T-helper 17 cell (primary cell): ENCODE measurements at regions not wholly inside any gene's neighbourhood (a gene's known extent, or its start where the extent isn't known, plus 50 kb on each side); places are given as distances from the start of the nearest gene placed in this dataset.

Source experiments
- ATAC-seq: fragments of 150-1000 bp; cut with Tn5 transposase; 2 replicates; pipeline ENCODE4 v1.10.0; 2021; ENCODE audit warnings: mild to moderate bottlenecking, moderate library complexity
- DNase-seq, 3 donors: peaks; one replicate each; pipeline versions ENCODE4 v3.0.0 to v3.0.0-alpha.2; 2020 to 2021
- H3K9me3 ChIP-seq: one replicate; pipeline ENCODE4 v1.7.0; 2013; ENCODE audit warnings: low read length, mild to moderate bottlenecking; ENCODE audit not compliant: control insufficient read depth, poor library complexity, severe bottlenecking
- H3K27ac Mint-ChIP-seq: one replicate; pipeline ENCODE4 v1.8.0; 2022; ENCODE audit warnings: mild to moderate bottlenecking, moderate library complexity, mixed read lengths
- H3K27me3 Mint-ChIP-seq: one replicate; pipeline ENCODE4 v1.8.0; 2022; ENCODE audit warnings: mixed read lengths
- H3K36me3 Mint-ChIP-seq: one replicate; pipeline ENCODE4 v1.8.0; 2022; ENCODE audit warnings: low read depth, mixed read lengths
- H3K4me1 Mint-ChIP-seq: one replicate; pipeline ENCODE4 v1.8.0; 2022; ENCODE audit warnings: mild to moderate bottlenecking, mixed read lengths
- H3K4me3 Mint-ChIP-seq: one replicate; pipeline ENCODE4 v1.8.0; 2022; ENCODE audit warnings: mild to moderate bottlenecking, moderate library complexity, mixed read lengths

GRCh38 chr16:51450376-51450775 lies 299.3 kb upstream of the SALL1 start:
- no peak overlapping the region for H3K4me3 Mint-ChIP-seq
- no peak overlapping the region for H3K27ac Mint-ChIP-seq
- H3K36me3 Mint-ChIP-seq, result no peaks in the 10 kb centered on the region
- H3K4me1 Mint-ChIP-seq, result no peaks in the 10 kb centered on the region
- no peaks in the 10 kb centered on the region for H3K9me3 ChIP-seq
- DNase-seq (no peak), ATAC-seq (no peak)
- no peaks in the 10 kb centered on the region for H3K27me3 Mint-ChIP-seq

GRCh38 chr16:51449441-51449840 lies 298.4 kb upstream of the SALL1 start:
- no peak for ATAC-seq
- DNase-seq, result no peak
- H3K36me3 Mint-ChIP-seq, result no peaks in the 10 kb centered on the region
- H3K4me1 Mint-ChIP-seq, result no peaks in the 10 kb centered on the region
- H3K27me3 Mint-ChIP-seq, result no peaks in the 10 kb centered on the region
- H3K9me3 ChIP-seq, result no peaks in the 10 kb centered on the region
- H3K4me3 Mint-ChIP-seq, result no peak overlapping the region
- H3K27ac Mint-ChIP-seq, result no peak overlapping the region

DNA sequence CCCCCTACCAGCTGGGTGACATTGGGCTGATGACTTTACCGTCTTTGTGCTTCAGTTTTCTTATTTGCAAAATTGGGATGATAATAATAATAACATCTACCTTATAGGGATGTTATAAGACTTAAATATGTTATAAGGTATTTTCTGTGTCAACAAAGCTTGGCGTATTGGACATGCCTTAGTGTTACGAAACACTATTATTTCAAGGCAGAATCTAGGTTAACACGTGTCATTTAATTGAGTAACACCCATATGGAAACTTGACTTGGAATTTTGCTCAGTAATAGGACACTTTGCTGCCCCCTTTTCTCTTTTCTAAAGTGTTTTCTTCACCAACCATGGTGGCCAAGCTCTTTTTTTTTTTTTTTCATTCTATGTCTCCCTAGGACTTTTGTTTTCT lies 294.2 kb upstream of the SALL1 start:
- H3K36me3 Mint-ChIP-seq, result no peaks in the 10 kb centered on the region
- DNase-seq (no peak), ATAC-seq (no peak)
- H3K27me3 Mint-ChIP-seq, result peaks cover 4% of the 10 kb centered on the region
- H3K9me3 ChIP-seq, result no peaks in the 10 kb centered on the region
- no peaks in the 10 kb centered on the region for H3K4me1 Mint-ChIP-seq
- H3K27ac Mint-ChIP-seq, result no peak overlapping the region
- H3K4me3 Mint-ChIP-seq, result no peak overlapping the region

DNA sequence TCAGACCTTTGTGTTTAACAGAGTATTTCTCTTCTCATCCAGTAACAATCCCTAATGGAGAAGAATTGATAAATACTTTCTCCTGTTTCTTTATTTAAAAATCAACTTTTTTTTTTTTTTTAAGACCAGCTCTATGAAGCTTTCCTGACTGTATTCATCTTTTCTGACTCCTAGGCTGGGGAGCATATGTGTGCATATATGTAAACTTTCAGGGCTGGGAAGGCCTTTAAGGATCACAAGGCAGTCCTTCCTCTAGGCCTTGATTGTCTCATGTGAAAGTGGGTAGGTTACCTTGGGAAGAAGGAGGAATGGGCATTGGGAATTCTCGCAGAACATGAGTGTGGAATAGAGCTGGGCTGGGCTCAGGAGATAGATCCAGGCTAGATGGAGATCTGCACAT lies 292.9 kb upstream of the SALL1 start:
- H3K4me1 Mint-ChIP-seq, result no peaks in the 10 kb centered on the region
- no peaks in the 10 kb centered on the region for H3K9me3 ChIP-seq
- no peak overlapping the region for H3K27ac Mint-ChIP-seq
- H3K27me3 Mint-ChIP-seq, result peaks cover 4% of the 10 kb centered on the region
- no peak for ATAC-seq
- no peaks in the 10 kb centered on the region for H3K36me3 Mint-ChIP-seq
- DNase-seq, result no peak
- H3K4me3 Mint-ChIP-seq, result no peak overlapping the region

DNA sequence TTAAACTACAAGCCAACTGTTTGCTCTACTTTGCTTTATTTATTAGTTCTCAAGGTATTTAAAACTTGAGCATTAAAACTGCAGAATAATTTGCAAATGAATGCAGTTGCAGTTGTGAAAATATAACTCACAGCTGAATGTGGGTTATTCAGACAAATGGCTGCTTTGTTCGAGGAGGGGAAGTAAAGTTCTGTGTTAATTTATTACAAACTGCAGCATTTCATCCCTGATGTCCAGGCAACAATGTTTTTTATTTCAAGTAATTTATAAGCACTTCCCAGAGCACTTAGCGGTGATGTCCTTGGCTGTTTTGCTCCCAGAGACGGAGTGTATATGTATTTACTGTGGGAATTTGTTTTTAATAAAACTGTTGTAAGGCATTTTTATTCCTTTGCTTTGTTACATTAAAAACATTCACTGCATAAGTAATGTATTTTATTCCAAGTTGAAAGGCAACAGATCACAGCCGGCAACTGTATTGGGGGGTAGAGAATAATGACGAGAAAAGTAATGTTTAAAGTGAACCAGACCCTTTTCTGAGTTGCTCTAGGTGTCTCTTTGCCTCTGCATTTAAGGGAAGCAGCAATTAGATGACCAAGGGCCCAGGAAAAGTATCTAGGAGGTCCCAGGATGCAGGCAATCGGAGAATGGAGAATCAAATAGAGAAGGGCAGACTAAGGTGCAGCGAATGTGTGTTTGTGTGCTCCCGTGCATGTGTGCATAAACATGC lies 291.2 kb upstream of the SALL1 start:
- Mint-ChIP-seq H3K4me3 (no peak overlapping the region), H3K36me3 (no peaks in the 10 kb centered on the region), H3K4me1 (no peaks in the 10 kb centered on the region), H3K27me3 (peaks cover 4% of the 10 kb centered on the region), H3K27ac (no peak overlapping the region)
- DNase-seq (no peak), ATAC-seq (no peak)
- no peaks in the 10 kb centered on the region for H3K9me3 ChIP-seq

DNA sequence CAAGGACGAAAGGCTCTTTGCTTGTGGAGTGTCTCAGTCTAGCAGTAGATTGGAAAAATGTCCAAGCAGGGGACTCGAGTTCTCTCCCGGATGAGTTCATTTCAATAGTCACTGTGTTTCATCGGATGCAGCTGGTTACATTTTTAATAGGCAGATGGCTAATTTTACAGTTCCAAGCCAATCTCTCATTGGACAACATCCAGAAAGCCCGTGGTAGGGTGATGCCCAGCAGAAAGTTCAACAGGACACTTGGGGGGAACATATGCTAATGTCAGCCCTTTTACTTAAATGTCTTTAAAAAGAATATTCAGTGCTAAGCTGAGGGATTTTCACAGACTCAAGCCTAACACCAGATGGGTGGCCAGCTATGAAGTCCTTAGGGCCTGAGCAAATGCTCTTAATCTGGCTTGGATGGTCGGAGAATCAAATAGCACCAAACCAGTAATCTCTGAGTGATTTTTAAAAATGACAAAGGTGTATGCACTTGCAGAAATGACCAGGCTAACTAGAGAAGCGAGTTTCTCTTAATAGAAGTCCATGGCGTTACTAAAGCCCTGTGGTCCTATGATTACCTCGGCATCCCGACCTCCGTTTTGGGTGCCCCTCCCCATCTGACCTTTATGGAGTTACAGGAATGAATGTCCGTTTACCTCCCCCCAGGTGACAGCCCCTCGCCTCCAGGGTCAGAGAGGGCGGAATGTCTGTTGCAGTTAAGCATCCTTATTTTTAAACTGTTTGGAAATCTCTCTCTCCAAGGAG lies 289.2 kb upstream of the SALL1 start:
- no peak overlapping the region for H3K27ac Mint-ChIP-seq
- no peak overlapping the region for H3K4me3 Mint-ChIP-seq
- peaks cover 4% of the 10 kb centered on the region for H3K27me3 Mint-ChIP-seq
- H3K4me1 Mint-ChIP-seq, result no peaks in the 10 kb centered on the region
- no peak for DNase-seq
- no peaks in the 10 kb centered on the region for H3K36me3 Mint-ChIP-seq
- no peak for ATAC-seq
- H3K9me3 ChIP-seq, result no peaks in the 10 kb centered on the region

DNA sequence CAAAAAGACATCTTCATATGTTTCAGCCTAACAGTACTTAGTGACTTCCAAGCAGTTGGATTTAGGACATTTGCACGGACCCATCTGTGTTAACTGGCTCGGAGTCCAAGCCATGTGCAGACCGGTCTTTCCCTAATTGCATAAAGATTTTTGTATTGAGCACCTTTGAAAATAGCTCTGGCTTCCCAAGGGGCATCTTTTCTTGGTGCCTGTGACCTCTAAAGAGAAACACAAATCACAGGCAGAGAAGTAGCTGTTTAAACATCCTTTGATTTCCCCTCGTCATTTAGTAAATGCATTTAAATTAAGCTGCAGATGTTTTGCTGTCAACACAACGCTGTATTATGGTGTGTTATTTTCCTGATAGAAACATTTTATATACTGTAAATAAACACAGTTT lies 288.2 kb upstream of the SALL1 start:
- DNase-seq, result no peak
- Mint-ChIP-seq H3K36me3 (no peaks in the 10 kb centered on the region), H3K4me1 (no peaks in the 10 kb centered on the region), H3K27ac (no peak overlapping the region), H3K4me3 (no peak overlapping the region), H3K27me3 (peaks cover 4% of the 10 kb centered on the region)
- H3K9me3 ChIP-seq, result no peaks in the 10 kb centered on the region
- ATAC-seq, result no peak

DNA sequence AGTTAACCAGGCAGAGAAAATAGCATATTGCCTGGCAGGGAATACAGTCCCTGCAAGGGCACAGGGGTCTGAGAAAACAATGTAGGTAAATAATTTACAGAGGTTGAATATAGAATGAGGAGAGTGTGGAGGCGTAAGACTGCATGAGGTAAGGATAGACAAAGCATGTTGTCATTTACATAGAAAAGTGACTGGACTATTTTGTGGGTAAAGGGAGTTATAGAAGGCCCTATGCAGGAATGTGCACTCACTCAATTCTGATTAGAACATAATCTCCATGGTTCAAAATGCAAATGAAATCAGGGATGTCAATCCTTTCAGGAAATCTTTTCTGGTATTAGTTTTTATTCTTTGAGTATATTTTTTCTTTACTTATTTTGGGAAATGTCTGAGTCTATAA lies 285.7 kb upstream of the SALL1 start:
- ATAC-seq (no peak), DNase-seq (no peak)
- no peaks in the 10 kb centered on the region for H3K9me3 ChIP-seq
- Mint-ChIP-seq H3K4me3 (no peak overlapping the region), H3K36me3 (no peaks in the 10 kb centered on the region), H3K27me3 (peaks cover 4% of the 10 kb centered on the region), H3K27ac (no peak overlapping the region), H3K4me1 (no peaks in the 10 kb centered on the region)

DNA sequence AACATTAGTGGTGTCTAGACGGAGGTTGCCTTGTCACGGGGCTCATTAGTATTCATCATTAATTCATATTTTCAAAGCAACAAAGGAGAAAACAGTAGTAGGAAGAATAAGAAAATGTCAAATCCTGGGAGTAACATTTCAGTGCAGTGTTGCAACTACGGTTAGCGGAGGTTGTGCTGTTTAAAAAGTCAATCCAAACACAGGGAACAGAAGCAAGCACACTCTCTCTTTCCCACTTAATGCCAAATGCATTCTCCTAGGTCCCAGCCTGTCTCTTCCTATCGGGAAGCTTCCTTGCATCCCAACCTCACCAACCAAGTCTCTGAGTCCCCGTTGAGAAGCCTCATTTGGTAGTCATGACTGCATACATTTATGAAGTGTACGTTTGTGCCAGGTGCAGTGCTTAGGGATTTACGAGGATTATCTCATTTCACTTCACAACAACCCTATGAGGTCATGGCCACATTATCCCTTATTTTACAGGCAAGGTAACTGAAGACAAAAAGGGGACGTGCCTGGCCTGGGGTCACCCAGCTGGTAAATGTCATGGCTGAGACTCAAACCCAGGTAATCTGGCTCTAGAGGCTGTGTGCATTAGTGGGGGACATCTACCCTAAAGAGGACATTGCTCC lies 283.6 kb upstream of the SALL1 start:
- ATAC-seq, result no peak
- Mint-ChIP-seq H3K27me3 (no peaks in the 10 kb centered on the region), H3K4me3 (no peak overlapping the region)

GRCh38 chr16:51433599-51433998 lies 282.5 kb upstream of the SALL1 start:
- no peaks in the 10 kb centered on the region for H3K9me3 ChIP-seq
- ATAC-seq (no peak), DNase-seq (no peak)
- Mint-ChIP-seq H3K4me1 (no peaks in the 10 kb centered on the region), H3K36me3 (no peaks in the 10 kb centered on the region), H3K4me3 (no peak overlapping the region), H3K27me3 (no peaks in the 10 kb centered on the region), H3K27ac (no peak overlapping the region)

More for the DNA sequence above, 283.6 kb upstream of the SALL1 start:
- no peaks in the 10 kb centered on the region for H3K9me3 ChIP-seq
- no peak for DNase-seq
- Mint-ChIP-seq H3K27ac (no peak overlapping the region), H3K4me1 (no peaks in the 10 kb centered on the region), H3K36me3 (no peaks in the 10 kb centered on the region)

DNA sequence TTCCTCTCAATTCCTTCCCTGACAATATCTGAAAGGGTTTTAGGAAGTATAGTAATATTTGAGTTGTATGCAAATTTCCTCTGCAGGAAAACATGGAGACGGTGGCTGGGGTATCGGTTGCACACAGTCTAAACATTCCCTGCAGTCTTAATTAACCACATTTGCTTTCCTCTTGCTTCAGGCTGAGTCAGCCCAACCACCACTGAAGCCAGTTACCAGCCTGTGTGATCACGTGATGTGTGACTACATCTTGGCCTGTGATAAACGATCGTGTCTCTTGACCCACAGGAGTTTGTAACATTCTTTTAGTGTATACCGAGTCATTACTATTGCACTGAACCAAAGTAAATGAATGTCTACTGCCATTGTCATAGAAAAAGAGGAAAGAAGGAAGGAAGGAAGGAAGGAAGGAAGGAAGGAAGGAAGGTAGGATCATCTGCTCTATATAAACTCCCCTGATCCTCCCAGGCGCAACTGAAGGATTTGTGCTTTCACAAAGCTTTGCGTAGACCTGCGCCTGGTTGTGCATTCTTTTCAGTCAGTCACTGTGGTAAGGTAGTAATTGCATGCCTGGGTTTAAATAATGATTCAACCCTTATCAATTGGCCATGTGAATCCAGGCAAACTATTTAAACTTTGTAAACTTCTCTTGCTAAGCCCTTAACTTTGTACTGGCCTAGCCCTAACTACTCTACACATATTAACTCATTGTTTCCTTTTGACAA lies 280.6 kb upstream of the SALL1 start:
- Mint-ChIP-seq H3K27ac (no peak overlapping the region), H3K4me3 (no peak overlapping the region), H3K36me3 (no peaks in the 10 kb centered on the region), H3K27me3 (no peaks in the 10 kb centered on the region), H3K4me1 (no peaks in the 10 kb centered on the region)
- no peak for DNase-seq
- no peaks in the 10 kb centered on the region for H3K9me3 ChIP-seq
- no peak for ATAC-seq

DNA sequence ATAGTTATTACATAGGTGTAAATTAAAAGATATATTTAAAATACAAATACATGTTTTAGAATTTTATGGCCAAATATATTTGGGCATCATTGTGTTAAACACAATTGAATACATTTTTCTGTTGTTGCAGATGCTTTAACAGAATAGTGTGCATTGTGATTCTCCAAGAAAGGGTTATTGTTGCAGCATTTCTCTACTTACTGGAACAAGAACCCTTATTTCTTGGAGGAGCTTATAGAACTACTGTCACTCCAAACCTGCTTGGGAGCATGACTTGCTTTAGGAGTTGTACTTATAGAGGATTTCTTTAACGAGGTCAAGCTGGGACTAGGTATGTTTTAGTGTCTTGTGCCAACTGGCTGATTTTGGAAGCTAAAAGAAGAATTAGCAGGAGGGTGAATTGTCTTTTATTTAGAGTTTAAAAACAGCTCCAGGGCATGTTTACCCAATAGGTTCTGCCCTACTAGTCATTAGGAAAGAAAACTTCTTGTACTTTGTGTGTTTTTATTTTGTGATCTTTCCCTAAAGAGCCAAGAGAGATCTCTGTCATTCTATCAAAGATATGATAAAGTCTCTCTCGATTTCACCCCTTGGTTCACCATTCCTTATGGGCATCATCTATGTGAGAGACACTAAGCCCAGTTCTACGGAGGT lies 279.8 kb upstream of the SALL1 start:
- no peak overlapping the region for H3K27ac Mint-ChIP-seq
- DNase-seq (no peak), ATAC-seq (no peak)
- no peak overlapping the region for H3K4me3 Mint-ChIP-seq
- no peaks in the 10 kb centered on the region for H3K4me1 Mint-ChIP-seq
- H3K36me3 Mint-ChIP-seq, result no peaks in the 10 kb centered on the region
- no peaks in the 10 kb centered on the region for H3K27me3 Mint-ChIP-seq
- peaks cover 4% of the 10 kb centered on the region for H3K9me3 ChIP-seq

DNA sequence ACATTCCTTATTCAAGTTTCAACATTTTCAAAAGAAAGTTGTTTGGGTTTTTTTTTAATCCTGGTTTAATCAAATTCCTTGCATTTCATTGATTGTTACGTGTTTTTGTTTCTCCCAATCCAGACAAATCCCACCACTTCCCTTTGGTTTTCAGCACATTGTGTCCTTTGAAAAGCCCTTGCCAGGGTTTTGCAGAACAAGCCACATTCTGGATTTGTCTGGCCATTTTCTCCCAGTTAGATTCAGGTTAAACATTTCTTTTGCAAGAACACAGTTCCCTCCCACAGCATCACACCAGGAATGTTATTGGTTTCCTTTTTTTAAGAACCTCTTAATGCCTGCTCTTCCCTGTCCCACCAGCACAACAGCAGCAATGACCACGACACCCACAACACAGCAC lies 278.0 kb upstream of the SALL1 start:
- Mint-ChIP-seq H3K4me3 (no peak overlapping the region), H3K36me3 (no peaks in the 10 kb centered on the region), H3K4me1 (no peaks in the 10 kb centered on the region), H3K27me3 (no peaks in the 10 kb centered on the region), H3K27ac (no peak overlapping the region)
- ATAC-seq (no peak), DNase-seq (no peak)
- peaks cover 4% of the 10 kb centered on the region for H3K9me3 ChIP-seq
